ENCODE measurements at regions not wholly inside any gene's neighbourhood (a gene's known extent, or its start where the extent isn't known, plus 50 kb on each side); places are given as distances from the start of the nearest gene placed in this dataset.

GRCh38 chr15:69722924-69723323 lies 270.3 kb downstream of the RPLP1 start:
- no peak for TF ChIP-seq CTCF (IDR thresholded peaks at IDR 0.05; ENCODE audit: insufficient read depth, low read depth, low read length, missing control alignments)
- no peak for DNase-seq (ENCODE audit: low read depth)
- H3K4me3 ChIP-seq (ENCODE audit: low read depth, low read length) = no peak overlapping the region

GRCh38 chr15:69723404-69724096 lies 270.9 kb downstream of the RPLP1 start:
- peak; percentile 9 for DNase-seq (ENCODE audit: low read depth)
- H3K4me3 ChIP-seq (ENCODE audit: low read depth, low read length) = no peak overlapping the region
- TF ChIP-seq CTCF (IDR thresholded peaks at IDR 0.05; ENCODE audit: insufficient read depth, low read depth, low read length, missing control alignments) = no peak

- no peak for DNase-seq (ENCODE audit: low read depth)
- no peak overlapping the region for H3K4me3 ChIP-seq (ENCODE audit: low read depth, low read length)
- TF ChIP-seq CTCF (IDR thresholded peaks at IDR 0.05; ENCODE audit: insufficient read depth, low read depth, low read length, missing control alignments) = no peak
Observed at GRCh38 chr15:69724333-69724732, 271.7 kb downstream of the RPLP1 start.

GRCh38 chr15:69725275-69725674 lies 272.7 kb downstream of the RPLP1 start:
- no peak for TF ChIP-seq CTCF (IDR thresholded peaks at IDR 0.05; ENCODE audit: insufficient read depth, low read depth, low read length, missing control alignments)
- H3K4me3 ChIP-seq (ENCODE audit: low read depth, low read length) = no peak overlapping the region
- no peak for DNase-seq (ENCODE audit: low read depth)

- no peak for DNase-seq (ENCODE audit: low read depth)
- TF ChIP-seq CTCF (IDR thresholded peaks at IDR 0.05; ENCODE audit: insufficient read depth, low read depth, low read length, missing control alignments) = no peak
- H3K4me3 ChIP-seq (ENCODE audit: low read depth, low read length) = no peak overlapping the region
Observed at GRCh38 chr15:69725957-69726356, 273.3 kb downstream of the RPLP1 start.

- no peak for TF ChIP-seq CTCF (IDR thresholded peaks at IDR 0.05; ENCODE audit: insufficient read depth, low read depth, low read length, missing control alignments)
- DNase-seq (ENCODE audit: low read depth) = no peak
- no peak overlapping the region for H3K4me3 ChIP-seq (ENCODE audit: low read depth, low read length)
Observed at GRCh38 chr15:69727121-69727924, 274.7 kb downstream of the RPLP1 start.

Measured in GM12865 (cell line).